Left ventricle myocardium inferior (tissue), 1 donor: ENCODE measurements at regions not wholly inside any gene's neighbourhood (a gene's known extent, or its start where the extent isn't known, plus 50 kb on each side); places are given as distances from the start of the nearest gene placed in this dataset.

Experiments used
- DNase-seq: peaks from one replicate; pipeline ENCODE4 v3.0.0-alpha.2; 2020
- H3K27ac ChIP-seq: fragments of 200-600 bp; replicated peaks from 2 replicates; pipeline ENCODE4 v1.8.0; 2021
- H3K27me3 ChIP-seq: fragments of 200-600 bp; 2 replicates; pipeline ENCODE4 v1.8.0; 2021; ENCODE audit warnings: low read depth
- H3K36me3 ChIP-seq: fragments of 200-600 bp; 2 replicates; pipeline ENCODE4 v1.8.0; 2021
- H3K4me1 ChIP-seq: fragments of 200-600 bp; 2 replicates; pipeline ENCODE4 v1.8.0; 2021
- H3K4me3 ChIP-seq: fragments of 200-600 bp; 2 replicates; pipeline ENCODE4 v1.8.0; 2021; ENCODE audit warnings: mild to moderate bottlenecking, moderate library complexity
- H3K9me3 ChIP-seq: fragments of 200-600 bp; replicated peaks from 2 replicates; pipeline ENCODE4 v1.8.0; 2021
- intact Hi-C: fragments of 100-400 bp; cut with micrococcal nuclease; formaldehyde crosslinking; loops from one replicate; pipeline ENCODE4 v1.11.0; 2022
- TF ChIP-seq, protein P1 (sequence below): fragments of 200-600 bp; IDR thresholded peaks from 2 replicates; pipeline ENCODE4 v1.8.0; 2021; ENCODE audit warnings: antibody characterized with exemption, mild to moderate bottlenecking, borderline replicate concordance
- donor health status: DM: no; HTN: yes; CAD: no; lungs with severe emphysema.

DNA sequence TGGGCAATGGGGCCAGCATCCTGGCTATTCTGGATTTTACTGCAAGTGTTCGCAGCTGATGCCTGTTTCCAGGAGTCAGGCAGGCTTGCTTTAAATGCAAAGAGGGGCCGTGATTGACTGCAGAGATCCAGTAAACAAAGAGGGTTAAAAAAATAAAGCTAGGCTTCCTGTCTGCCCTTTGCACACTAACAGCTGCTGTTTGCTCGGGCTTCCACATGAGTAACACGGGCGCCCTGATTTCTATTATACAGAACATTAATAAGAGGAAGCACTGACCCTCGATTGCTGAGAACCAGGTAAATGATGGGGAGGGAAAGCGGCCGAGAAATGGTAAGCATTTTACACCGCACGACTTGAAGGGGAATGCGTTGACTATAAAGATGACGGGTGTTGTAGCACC lies 254.2 kb upstream of the ZNF507 start:
- intact Hi-C loops = no loop called here
- TF ChIP-seq, protein P1, sequence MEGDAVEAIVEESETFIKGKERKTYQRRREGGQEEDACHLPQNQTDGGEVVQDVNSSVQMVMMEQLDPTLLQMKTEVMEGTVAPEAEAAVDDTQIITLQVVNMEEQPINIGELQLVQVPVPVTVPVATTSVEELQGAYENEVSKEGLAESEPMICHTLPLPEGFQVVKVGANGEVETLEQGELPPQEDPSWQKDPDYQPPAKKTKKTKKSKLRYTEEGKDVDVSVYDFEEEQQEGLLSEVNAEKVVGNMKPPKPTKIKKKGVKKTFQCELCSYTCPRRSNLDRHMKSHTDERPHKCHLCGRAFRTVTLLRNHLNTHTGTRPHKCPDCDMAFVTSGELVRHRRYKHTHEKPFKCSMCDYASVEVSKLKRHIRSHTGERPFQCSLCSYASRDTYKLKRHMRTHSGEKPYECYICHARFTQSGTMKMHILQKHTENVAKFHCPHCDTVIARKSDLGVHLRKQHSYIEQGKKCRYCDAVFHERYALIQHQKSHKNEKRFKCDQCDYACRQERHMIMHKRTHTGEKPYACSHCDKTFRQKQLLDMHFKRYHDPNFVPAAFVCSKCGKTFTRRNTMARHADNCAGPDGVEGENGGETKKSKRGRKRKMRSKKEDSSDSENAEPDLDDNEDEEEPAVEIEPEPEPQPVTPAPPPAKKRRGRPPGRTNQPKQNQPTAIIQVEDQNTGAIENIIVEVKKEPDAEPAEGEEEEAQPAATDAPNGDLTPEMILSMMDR = no peak
- Histone ChIP-seq H3K36me3 (no peaks in the 10 kb centered on the region), H3K27me3 (peaks cover 51% of the 10 kb centered on the region), H3K4me1 (no peaks in the 10 kb centered on the region), H3K4me3 (no peak overlapping the region), H3K9me3 (no peaks in the 10 kb centered on the region), H3K27ac (no peak overlapping the region)
- DNase-seq = no peak

- H3K9me3 ChIP-seq = peaks cover 9% of the 10 kb centered on the region
- intact Hi-C loops = no loop called here
- no peaks in the 10 kb centered on the region for H3K36me3 ChIP-seq
- no peak overlapping the region for H3K4me3 ChIP-seq
- DNase-seq = no peak
- peaks cover 66% of the 10 kb centered on the region for H3K27me3 ChIP-seq
- H3K27ac ChIP-seq = no peak overlapping the region
- TF ChIP-seq, protein P1 = no peak
- H3K4me1 ChIP-seq = no peaks in the 10 kb centered on the region
Measured at GRCh38 chr19:32097011-32097410, 248.4 kb upstream of the ZNF507 start.

GRCh38 chr19:32097620-32098019 lies 247.8 kb upstream of the ZNF507 start:
- no peak for DNase-seq
- Histone ChIP-seq H3K27me3 (peaks cover 67% of the 10 kb centered on the region), H3K4me1 (no peaks in the 10 kb centered on the region), H3K9me3 (peaks cover 9% of the 10 kb centered on the region), H3K4me3 (no peak overlapping the region), H3K36me3 (no peaks in the 10 kb centered on the region), H3K27ac (no peak overlapping the region)
- intact Hi-C loops = no loop called here
- TF ChIP-seq, protein P1 = no peak

DNA sequence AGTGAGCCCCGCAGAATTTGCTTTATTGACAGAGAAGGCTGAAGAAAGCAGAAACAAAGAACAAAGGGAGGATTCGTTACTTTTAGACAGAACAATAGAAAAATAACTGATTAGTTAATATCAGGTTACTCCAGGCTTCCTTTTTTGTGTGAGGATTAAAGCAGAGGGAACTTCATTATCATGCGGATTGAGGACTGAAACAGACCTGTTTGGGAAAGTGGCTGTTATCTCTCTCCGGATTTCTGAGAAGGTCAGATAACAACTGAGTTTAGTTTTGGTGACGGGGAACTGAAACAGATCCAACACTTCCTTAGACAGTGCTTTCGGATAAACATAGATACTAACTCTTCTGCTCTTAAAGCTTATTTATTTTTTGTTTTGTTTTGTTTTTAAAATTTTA lies 246.4 kb upstream of the ZNF507 start:
- intact Hi-C loops = no loop called here
- peaks cover 67% of the 10 kb centered on the region for H3K27me3 ChIP-seq
- no peak overlapping the region for H3K27ac ChIP-seq
- no peaks in the 10 kb centered on the region for H3K36me3 ChIP-seq
- TF ChIP-seq, protein P1 = no peak
- no peak for DNase-seq
- H3K9me3 ChIP-seq = peaks cover 9% of the 10 kb centered on the region
- no peak overlapping the region for H3K4me3 ChIP-seq
- H3K4me1 ChIP-seq = no peaks in the 10 kb centered on the region

GRCh38 chr19:32101206-32101605 lies 244.2 kb upstream of the ZNF507 start:
- no peak for DNase-seq

More at GRCh38 chr19:32101206-32101605, 244.2 kb upstream of the ZNF507 start:
- H3K4me3 ChIP-seq = no peak overlapping the region
- TF ChIP-seq, protein P1 = no peak
- H3K9me3 ChIP-seq = peaks cover 9% of the 10 kb centered on the region
- intact Hi-C loops = no loop called here
- H3K36me3 ChIP-seq = no peaks in the 10 kb centered on the region
- H3K27me3 ChIP-seq = peaks cover 71% of the 10 kb centered on the region
- H3K4me1 ChIP-seq = no peaks in the 10 kb centered on the region
- no peak overlapping the region for H3K27ac ChIP-seq
